GM23248 (cell line): ENCODE measurements at regions not wholly inside any gene's neighbourhood (a gene's known extent, or its start where the extent isn't known, plus 50 kb on each side); places are given as distances from the start of the nearest gene placed in this dataset.

Experiments used
- DNase-seq: peaks from one replicate; pipeline ENCODE4 v3.0.0-alpha.2; 2015
- H2AFZ ChIP-seq: fragments of 200-600 bp; sonication (generic); 2 replicates; pipeline ENCODE4 v1.6.1; 2016; ENCODE audit warnings: antibody characterized with exemption
- H3F3A ChIP-seq: fragments of 200-600 bp; sonication (generic); 2 replicates; pipeline ENCODE4 v1.6.1; 2016; ENCODE audit warnings: mild to moderate bottlenecking, antibody characterized with exemption, mixed run types; ENCODE audit not compliant: insufficient read depth
- H3K27ac ChIP-seq: fragments of 200-600 bp; sonication (generic); 2 replicates; pipeline ENCODE4 v1.5.1; 2016; ENCODE audit warnings: mild to moderate bottlenecking
- H3K27me3 ChIP-seq: fragments of 200-600 bp; sonication (generic); replicated peaks from 2 replicates; pipeline ENCODE4 v1.6.1; 2016; ENCODE audit warnings: mild to moderate bottlenecking; ENCODE audit not compliant: insufficient read depth
- H3K36me3 ChIP-seq: fragments of 200-600 bp; sonication (generic); 2 replicates; pipeline ENCODE4 v1.6.1; 2016; ENCODE audit warnings: low read depth, mild to moderate bottlenecking
- H3K4me1 ChIP-seq: fragments of 200-600 bp; sonication (generic); 2 replicates; pipeline ENCODE4 v1.6.1; 2016; ENCODE audit warnings: mild to moderate bottlenecking; ENCODE audit not compliant: insufficient read depth
- H3K4me2 ChIP-seq: fragments of 200-600 bp; sonication (generic); one replicate; pipeline ENCODE4 v1.6.1; 2016; ENCODE audit warnings: mild to moderate bottlenecking; ENCODE audit not compliant: unreplicated experiment
- H3K4me3 ChIP-seq: fragments of 200-600 bp; sonication (generic); 2 replicates; pipeline ENCODE4 v1.5.1; 2016; ENCODE audit warnings: mild to moderate bottlenecking
- H3K79me2 ChIP-seq: fragments of 200-600 bp; sonication (generic); 2 replicates; pipeline ENCODE4 v1.6.1; 2016; ENCODE audit warnings: mild to moderate bottlenecking; ENCODE audit not compliant: insufficient read depth
- H3K9ac ChIP-seq: fragments of 200-600 bp; sonication (generic); 2 replicates; pipeline ENCODE4 v1.6.1; 2016; ENCODE audit warnings: mild to moderate bottlenecking
- H3K9me2 ChIP-seq: fragments of 200-600 bp; sonication (generic); 2 replicates; pipeline ENCODE4 v1.6.1; 2016; ENCODE audit warnings: mixed run types, mild to moderate bottlenecking, moderate library complexity; ENCODE audit not compliant: insufficient read depth
- H3K9me3 ChIP-seq: fragments of 200-600 bp; sonication (generic); one replicate; pipeline ENCODE4 v1.6.1; 2017; ENCODE audit warnings: low read depth
- H4K20me1 ChIP-seq: fragments of 200-600 bp; sonication (generic); 2 replicates; pipeline ENCODE4 v1.6.0; 2016; ENCODE audit not compliant: insufficient read depth
- EZH2 ChIP-seq: fragments of 200-600 bp; sonication (generic); IDR thresholded peaks from 2 replicates; pipeline ENCODE4 v1.6.1; 2018; ENCODE audit warnings: antibody characterized with exemption, mild to moderate bottlenecking; ENCODE audit not compliant: insufficient read depth, poor library complexity, severe bottlenecking
- EZH2phosphoT487 ChIP-seq: fragments of 200-600 bp; sonication (generic); IDR thresholded peaks from 2 replicates; pipeline ENCODE4 v1.6.1; 2018; ENCODE audit warnings: antibody characterized with exemption, moderate library complexity, mild to moderate bottlenecking, low read depth; ENCODE audit not compliant: insufficient read depth
- WGBS, 2 experiments: methylation state at CpG; one replicate each; pipeline ENCODE4 v1.1.6; 2015 to 2017; ENCODE audit warnings: low lambda C conversion rate in 2 of 2, low coverage in 1 of 2; ENCODE audit errors: missing lambda C conversion rate in 2 of 2; 5-methylcytosine and 5-hydroxymethylcytosine counted together
- in situ Hi-C: fragments of 300-500 bp; cut with MboI; formaldehyde crosslinking; loops from 2 replicates; pipeline ENCODE4 v1.15.0; 2020

DNA sequence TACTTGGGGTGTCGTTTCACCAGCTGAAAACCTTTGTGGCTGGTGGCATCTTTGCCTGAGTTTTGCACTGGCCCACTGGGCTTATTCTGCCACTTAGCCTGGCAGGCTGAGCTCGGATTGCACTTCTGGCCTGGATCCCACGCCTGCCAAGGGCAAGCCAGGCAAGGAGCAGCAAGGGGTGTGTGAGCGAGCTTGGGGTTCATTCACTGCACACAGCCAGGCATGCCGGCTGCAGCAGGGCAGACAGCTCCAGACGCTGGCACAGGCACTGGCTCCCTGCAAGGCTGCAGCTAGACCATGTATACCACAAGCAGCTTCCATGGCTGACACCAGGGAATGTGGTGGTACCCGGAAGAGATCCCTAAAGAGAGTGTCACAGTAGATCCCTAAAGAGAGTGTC is 476.3 kb downstream of the EPHA5 start:
- WGBS, 2 experiments: 20 to 23% methylated on average over 5 to 7 of the region's 7 CpGs
- Histone ChIP-seq H3K9me3 (no peaks in the 10 kb centered on the region), H3K27me3 (no peaks in the 10 kb centered on the region), H3K79me2 (no peaks in the 10 kb centered on the region), H3K4me2 (no peak overlapping the region), H3K27ac (no peak overlapping the region), H4K20me1 (no peaks in the 10 kb centered on the region), H2AFZ (no peak overlapping the region), H3K9me2 (no peaks in the 10 kb centered on the region), H3K4me1 (no peaks in the 10 kb centered on the region), H3K36me3 (no peaks in the 10 kb centered on the region), H3F3A (no peaks in the 10 kb centered on the region), H3K4me3 (no peak overlapping the region), H3K9ac (no peak overlapping the region)
- TF ChIP-seq EZH2: no peak
- no peak for TF ChIP-seq EZH2phosphoT487
- no peak for DNase-seq
- in situ Hi-C loops: no loop called here

GRCh38 chr4:65190780-65191179 is 479.5 kb downstream of the EPHA5 start:
- Histone ChIP-seq H4K20me1 (no peaks in the 10 kb centered on the region), H3K9me2 (no peaks in the 10 kb centered on the region), H2AFZ (no peak overlapping the region), H3K9me3 (no peaks in the 10 kb centered on the region), H3K36me3 (no peaks in the 10 kb centered on the region), H3K9ac (no peak overlapping the region), H3K79me2 (no peaks in the 10 kb centered on the region), H3K4me3 (no peak overlapping the region), H3K27me3 (no peaks in the 10 kb centered on the region), H3K4me1 (no peaks in the 10 kb centered on the region), H3K4me2 (no peak overlapping the region), H3F3A (no peaks in the 10 kb centered on the region), H3K27ac (no peak overlapping the region)
- 39 to 46% methylated on average over 2 of the region's 2 CpGs for WGBS, 2 experiments
- no peak for DNase-seq
- in situ Hi-C loops: no loop called here
- TF ChIP-seq EZH2 (no peak), EZH2phosphoT487 (no peak)

DNA sequence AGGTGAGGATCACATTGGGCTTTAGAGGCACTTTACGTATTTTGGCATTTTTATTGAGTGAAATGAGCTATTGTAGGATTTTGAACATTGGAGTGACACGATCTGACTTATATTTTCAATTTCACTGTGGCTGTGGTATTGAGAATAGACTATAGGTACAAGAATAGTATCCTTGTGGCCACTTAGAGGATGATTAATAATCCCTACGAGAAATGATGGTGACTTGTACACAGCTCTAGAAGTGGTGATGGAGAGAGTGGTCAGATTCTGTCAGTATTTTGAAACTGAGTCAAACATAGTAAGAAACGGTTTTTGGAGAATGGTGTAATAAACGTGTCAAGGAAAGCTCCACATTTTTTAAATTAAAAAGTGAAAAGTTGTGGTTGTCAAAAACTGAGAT is 494.7 kb downstream of the EPHA5 start:
- Histone ChIP-seq H3K36me3 (no peaks in the 10 kb centered on the region), H3K27ac (no peak overlapping the region), H3K4me2 (no peak overlapping the region), H3F3A (no peaks in the 10 kb centered on the region), H2AFZ (no peak overlapping the region), H3K27me3 (no peaks in the 10 kb centered on the region), H4K20me1 (no peaks in the 10 kb centered on the region), H3K9me2 (no peaks in the 10 kb centered on the region), H3K4me1 (no peaks in the 10 kb centered on the region), H3K9me3 (no peaks in the 10 kb centered on the region), H3K9ac (no peak overlapping the region), H3K79me2 (no peaks in the 10 kb centered on the region), H3K4me3 (no peak overlapping the region)
- in situ Hi-C loops: no loop called here
- TF ChIP-seq EZH2: no peak
- no peak for TF ChIP-seq EZH2phosphoT487
- DNase-seq: no peak
- 10 to 15% methylated on average over 5 of the region's 5 CpGs for WGBS, 2 experiments

GRCh38 chr4:65170768-65171514 is 499.3 kb downstream of the EPHA5 start:
- Histone ChIP-seq H3K4me1 (no peaks in the 10 kb centered on the region), H3F3A (no peaks in the 10 kb centered on the region), H3K4me3 (no peak overlapping the region), H3K4me2 (no peak overlapping the region), H3K9me2 (no peaks in the 10 kb centered on the region), H3K27me3 (no peaks in the 10 kb centered on the region), H3K9me3 (no peaks in the 10 kb centered on the region), H3K79me2 (no peaks in the 10 kb centered on the region), H2AFZ (no peak overlapping the region), H3K27ac (no peak overlapping the region), H4K20me1 (no peaks in the 10 kb centered on the region), H3K36me3 (no peaks in the 10 kb centered on the region), H3K9ac (no peak overlapping the region)
- no peak for DNase-seq
- no peak for TF ChIP-seq EZH2
- TF ChIP-seq EZH2phosphoT487: no peak
- in situ Hi-C loops: no loop called here
- 26 to 34% methylated on average over 6 of the region's 6 CpGs for WGBS, 2 experiments

DNA sequence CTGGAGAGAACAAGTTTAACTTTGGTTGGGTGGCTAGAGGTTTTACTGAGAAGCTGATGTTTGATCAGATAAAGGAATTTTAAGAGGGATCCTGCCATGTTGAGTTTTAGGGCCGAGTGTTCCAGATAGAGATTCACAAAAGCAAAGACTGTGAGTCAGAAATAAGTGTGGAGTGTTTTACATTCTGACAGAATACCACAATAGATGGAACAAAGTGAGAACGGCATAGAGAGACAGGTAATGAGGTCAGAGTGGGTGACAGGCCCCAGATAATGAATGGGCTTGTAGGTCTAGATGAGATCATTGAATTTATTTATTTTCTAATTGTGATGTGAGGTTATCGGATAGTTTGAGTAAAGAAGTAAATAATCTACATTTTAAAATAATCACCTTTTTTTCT is 502.6 kb downstream of the EPHA5 start:
- Histone ChIP-seq H4K20me1 (no peaks in the 10 kb centered on the region), H3K27ac (no peak overlapping the region), H3K79me2 (no peaks in the 10 kb centered on the region), H3K4me2 (no peak overlapping the region), H2AFZ (no peak overlapping the region), H3K9me3 (no peaks in the 10 kb centered on the region), H3K4me3 (no peak overlapping the region), H3K9me2 (no peaks in the 10 kb centered on the region), H3K36me3 (no peaks in the 10 kb centered on the region), H3F3A (no peaks in the 10 kb centered on the region), H3K27me3 (no peaks in the 10 kb centered on the region), H3K9ac (no peak overlapping the region), H3K4me1 (no peaks in the 10 kb centered on the region)
- in situ Hi-C loops: no loop called here
- 10 to 16% methylated on average over 3 of the region's 3 CpGs for WGBS, 2 experiments
- no peak for DNase-seq
- no peak for TF ChIP-seq EZH2
- TF ChIP-seq EZH2phosphoT487: no peak
